Embryonic facial prominence (tissue), 1 donor: ENCODE measurements at regions not wholly inside any gene's neighbourhood (a gene's known extent, or its start where the extent isn't known, plus 50 kb on each side); places are given as distances from the start of the nearest gene placed in this dataset.

Experiments used
- DNase-seq: peaks from one replicate; pipeline ENCODE4 v3.0.0-alpha.2; 2016; ENCODE audit errors: extremely low spot score

DNA sequence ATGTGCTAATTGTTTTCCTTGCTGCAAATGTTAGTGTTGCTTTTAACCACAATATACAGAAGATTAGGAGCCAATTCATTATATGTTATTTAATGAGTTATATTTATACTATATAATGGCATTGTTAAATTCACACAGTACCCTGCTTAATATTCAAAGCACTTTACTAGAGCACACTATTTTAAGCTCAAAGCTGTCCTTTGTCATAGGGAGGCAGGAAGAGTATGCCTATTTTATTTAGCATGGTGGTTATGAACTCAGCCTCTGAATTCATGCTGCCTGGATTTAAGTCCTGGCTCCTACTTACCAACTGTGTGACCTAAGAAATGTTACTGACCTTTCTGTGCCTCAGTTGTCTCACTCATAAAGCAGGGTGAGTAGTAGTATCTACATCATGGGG lies 80.5 kb downstream of the FASTKD2 start:
- no peak for DNase-seq

- no peak for DNase-seq
These were observed 80.9 kb downstream of the FASTKD2 start for GRCh38 chr2:206846331-206846730.

DNA sequence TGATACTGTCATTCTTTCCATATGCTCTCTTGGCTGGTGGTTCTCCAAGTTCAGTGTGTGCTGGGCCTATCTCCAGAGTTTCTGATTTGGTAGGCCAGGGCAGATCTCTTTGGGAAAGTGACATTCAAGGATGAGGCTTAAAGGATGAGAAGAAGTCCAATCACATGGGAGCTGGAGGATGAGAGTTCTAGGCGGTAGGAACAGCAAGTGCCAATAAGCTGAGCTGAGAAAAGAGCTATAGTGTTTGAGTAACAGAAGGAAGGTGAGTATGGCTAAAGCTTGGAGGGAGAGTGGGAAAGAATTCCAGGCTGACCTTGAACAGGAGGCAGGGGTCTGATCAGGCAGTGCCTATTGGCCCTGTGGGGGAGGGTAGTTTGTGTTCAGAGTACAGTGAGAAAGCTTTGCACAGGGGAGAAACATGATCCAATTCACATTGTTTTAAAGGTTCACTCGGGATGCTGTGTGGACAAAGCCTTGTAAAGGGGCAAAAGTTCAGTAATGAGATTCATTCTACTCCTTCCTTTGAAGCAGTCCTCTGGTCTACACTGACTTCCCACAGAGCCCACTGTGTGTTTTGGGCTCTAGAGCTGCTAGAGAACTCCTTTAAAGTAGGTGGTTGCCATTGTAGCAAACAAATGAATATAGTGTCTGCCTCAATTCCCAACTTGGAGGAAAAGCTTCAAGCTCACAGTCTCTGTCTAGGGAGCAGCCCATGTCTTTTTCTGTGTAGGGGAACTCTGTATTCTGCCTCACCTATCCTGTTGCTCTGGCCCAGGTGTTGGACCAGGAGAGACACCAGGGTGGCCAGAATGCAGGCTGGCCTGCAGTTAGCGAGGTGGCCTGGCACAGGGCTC lies 81.8 kb downstream of the FASTKD2 start:
- no peak for DNase-seq

DNA sequence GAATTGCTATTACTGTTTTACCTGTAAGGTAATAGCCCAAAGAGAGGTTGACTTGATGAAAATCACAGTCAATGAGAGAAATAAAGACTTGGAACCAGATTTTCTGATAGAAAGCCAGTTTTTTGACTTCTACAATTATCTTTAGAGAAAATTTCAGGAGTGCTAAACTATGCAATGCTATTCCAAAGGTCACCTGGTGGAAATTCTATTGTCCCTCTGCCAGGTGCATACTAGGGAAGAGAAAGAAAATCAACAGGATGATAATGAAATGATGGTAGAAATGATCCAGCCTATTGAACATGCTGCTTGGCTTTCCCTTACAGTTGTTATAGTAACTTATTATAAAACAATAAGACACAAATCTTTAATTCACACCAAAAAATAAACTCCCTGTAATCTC lies 85.0 kb downstream of the FASTKD2 start:
- DNase-seq: no peak

DNA sequence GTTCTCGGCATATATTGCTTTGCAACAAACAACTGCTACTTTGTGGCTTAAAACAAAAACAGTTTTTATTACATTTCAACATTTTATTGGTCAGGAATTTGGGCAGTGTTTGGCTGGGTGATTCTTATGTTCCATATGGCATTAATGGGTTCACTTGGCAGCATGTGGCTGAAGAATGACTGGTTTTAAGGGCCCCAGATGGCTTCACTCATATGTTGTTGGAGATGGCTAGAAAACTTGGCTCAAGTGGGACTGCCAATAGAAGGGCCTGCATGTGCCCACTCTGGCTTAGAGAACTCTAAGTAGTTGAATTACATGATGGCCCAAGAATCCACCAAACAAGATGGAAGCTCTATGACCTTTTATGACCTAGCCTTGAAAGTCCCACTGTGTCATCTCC lies 86.1 kb downstream of the FASTKD2 start:
- DNase-seq: no peak

DNA sequence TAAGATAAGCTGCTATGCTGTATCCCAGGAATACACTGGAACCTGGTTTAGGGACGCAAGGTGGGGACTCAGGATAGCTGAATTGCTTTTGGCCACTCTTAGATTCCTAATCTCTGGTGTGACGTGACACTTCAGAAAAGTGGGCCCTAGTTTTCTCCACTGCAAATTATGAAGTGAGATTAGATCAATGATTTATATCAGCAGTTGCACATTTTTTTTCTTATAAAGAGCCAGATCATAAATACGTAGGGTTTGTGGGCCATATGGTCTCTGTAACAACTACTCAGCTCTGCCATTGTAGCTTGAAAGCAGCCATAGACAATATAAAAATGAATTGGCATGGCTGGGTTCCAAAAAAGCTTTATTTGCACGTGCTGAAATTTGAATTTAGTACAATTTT lies 85.4 kb upstream of the CPO start:
- no peak for DNase-seq

DNA sequence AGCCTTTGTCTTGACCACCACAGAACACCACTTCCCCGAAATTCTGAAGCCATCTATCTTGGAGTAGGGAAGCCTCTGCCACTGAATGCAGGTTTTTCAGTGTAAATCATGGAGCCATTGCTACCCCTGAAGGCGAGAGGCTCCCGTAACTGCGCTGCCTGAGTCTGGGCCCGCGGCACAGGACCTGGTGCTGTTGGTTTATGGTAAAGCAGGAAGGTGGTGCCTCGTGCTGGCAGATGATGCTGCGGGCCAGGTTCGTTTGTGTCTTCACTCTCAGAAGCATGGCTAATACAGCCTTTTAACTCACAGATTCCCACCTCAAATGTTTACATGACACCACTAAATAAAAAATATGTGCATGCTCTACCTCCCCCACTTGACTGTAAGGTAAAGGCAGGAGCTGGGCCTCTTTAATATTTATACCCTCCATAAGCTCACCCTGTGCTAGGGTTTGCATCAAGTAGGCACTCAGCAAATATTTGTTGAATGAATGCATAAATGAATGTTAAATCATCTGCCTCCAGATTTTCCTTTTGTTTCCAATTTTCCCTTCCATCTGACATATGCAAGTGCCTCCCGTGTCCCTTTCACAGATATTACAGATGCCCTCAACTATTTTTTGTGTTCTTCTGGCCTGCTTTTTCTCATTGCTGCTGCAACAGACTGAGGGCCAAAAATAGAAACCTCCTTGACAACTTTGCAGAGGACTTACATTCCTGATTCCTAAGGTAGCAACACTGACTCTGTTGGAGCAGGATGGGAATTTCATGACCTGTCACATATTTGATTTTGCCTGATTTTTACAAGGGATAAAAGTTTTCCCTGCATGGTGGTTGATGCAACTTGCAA lies 83.5 kb upstream of the CPO start:
- no peak for DNase-seq

DNA sequence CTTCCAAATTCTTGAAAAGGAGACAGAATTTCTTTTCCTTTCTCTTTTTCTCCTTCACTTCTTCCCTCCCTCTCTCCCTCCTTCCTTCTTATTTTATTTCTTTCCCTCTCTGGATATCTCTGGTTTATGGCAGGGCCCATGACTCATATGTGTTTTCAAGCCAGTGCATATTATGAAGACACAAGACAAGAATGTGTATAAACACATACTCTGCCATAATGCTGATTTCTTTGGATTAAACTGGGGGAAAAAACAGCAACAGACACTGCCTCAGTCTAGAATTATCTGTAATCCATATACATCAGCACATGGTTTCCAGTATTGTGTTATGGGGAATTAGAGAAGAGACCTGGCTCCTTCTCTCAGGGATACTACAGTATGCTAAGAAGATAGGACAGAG lies 82.8 kb upstream of the CPO start:
- DNase-seq: no peak

DNA sequence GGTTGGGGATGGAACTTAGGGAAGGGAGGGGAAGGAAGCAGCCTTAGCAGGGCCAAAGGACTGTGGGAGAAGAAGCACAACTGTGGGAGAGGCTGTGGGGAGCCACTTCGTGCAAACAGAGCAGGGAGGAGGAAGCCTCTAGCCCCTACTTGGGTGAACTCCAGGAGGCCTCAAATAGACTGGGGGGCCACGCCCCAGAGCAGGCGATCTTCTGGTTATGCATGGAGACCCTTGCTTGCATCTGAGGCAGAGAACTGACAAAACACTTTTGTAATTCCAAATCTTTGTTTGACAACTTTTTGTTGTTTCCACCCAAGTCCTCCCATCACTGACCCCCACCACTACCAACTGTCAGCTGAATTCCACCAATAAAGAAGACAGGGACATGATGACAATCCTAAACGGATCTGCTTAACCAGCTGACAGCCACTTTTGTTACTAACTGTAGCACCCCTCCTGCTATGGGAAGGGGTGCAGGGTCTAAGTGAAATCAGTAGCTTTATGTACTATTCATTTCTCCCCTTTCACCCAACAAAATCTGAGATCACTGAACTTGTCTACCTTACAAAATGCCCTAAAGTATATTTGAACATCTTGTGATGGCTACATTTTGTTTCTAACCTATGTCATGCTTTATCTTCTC lies 80.5 kb upstream of the CPO start:
- DNase-seq: no peak

DNA sequence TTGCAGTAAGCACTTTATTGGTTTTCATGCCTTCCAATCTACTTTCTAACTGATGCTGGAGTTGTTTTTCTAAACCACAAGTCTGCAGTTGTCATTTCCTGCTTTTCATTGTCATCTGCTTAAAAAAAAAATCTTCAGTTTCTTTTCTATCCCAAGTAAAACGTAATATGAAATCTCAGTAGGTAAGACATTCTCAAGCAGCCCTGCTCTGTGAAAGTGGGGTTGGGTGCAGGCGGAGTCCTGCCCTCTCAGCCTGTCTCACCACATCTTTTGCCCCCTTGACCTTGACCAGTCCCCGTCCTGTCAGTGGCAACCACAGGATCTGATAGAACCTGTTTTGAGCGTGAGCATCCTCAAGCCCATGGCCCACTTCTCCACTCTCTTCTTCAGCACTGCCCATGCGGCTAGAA lies 80.0 kb upstream of the CPO start:
- no peak for DNase-seq

GRCh38 chr2:206863196-206863595 lies 76.1 kb upstream of the CPO start:
- DNase-seq: no peak

DNA sequence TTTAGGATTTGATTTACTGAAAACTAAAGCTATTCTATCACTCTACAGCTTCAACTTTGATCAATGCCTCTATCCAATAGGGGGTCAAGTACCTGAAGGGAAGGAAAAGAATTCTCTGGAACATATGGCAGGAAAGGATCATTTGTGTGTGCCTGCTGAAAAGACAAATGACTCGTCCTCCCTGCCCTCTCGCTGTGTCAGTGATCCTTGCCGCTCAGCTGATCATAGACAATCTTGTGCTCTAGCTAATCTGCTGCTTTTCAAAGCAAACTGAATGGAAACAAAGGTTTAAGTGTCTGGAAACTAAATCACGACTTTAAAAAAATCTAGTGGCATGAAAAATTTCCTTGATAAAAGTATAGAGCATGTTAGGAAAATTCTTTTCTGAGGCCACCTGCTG lies 75.6 kb upstream of the CPO start:
- DNase-seq: no peak

DNA sequence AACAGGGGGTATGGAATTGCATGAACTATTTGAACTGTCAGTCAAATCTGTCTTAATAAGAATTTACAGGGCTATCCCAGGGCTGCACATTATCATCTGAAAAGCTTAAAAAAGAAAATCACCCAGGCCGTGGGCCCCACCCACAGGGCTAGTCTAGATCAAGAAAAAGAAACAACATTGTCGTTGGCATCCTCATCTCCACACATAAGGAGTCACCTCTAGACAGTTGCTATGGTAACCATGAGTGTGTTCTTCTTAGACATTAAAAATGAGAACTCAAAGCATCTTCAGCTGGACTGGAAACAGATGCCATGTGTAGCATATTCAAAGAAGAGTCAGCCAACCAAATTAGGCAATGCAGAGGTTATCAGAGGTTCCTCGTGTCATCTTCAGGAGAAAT lies 72.3 kb upstream of the CPO start:
- no peak for DNase-seq

GRCh38 chr2:206869824-206870495 lies 69.4 kb upstream of the CPO start:
- no peak for DNase-seq

- no peak for DNase-seq
These were observed 65.9 kb upstream of the CPO start for GRCh38 chr2:206873423-206873822.

GRCh38 chr2:206875701-206876100 lies 63.6 kb upstream of the CPO start:
- DNase-seq: no peak

- no peak for DNase-seq
These were observed 63.0 kb upstream of the CPO start for GRCh38 chr2:206876216-206876860.

- DNase-seq: no peak
These were observed 57.5 kb upstream of the CPO start for GRCh38 chr2:206881708-206882410.

GRCh38 chr2:206886696-206887095 lies 52.6 kb upstream of the CPO start:
- peak; percentile 35 for DNase-seq

GRCh38 chr2:206887745-206888144 lies 51.6 kb upstream of the CPO start:
- DNase-seq: no peak
